GM04503 (cell line): ENCODE measurements at regions not wholly inside any gene's neighbourhood (a gene's known extent, or its start where the extent isn't known, plus 50 kb on each side); places are given as distances from the start of the nearest gene placed in this dataset.
"Not testable (repeated sequence)": the region's sequence is repeated elsewhere in the genome, so short reads cannot be mapped to it uniquely, and the experiment has no call there.

Experiments
- DNase-seq: peaks from one replicate; pipeline ENCODE4 v3.0.0-alpha.2; 2012; ENCODE audit warnings: low read depth

DNA sequence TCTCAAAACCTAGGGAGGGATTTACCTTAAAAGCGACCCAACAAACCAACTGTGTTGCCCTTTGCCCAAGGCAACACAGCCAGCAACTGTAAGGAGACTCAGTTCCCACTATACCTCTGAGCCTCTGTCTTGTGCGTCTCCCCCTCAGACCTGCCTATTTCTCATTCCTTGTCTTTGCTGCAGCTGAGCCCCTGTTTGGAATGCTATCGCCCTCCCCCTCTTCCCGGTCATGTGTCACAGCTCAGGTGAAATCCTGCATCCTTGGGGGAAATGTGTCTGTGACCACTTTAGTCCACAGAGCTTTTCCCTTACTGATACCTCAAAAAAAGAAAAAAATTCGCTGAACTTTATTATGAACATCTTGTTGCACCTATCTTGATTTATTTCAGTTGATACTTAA, 52.0 kb upstream of the LRIG1 start:
- DNase-seq = no peak

DNA sequence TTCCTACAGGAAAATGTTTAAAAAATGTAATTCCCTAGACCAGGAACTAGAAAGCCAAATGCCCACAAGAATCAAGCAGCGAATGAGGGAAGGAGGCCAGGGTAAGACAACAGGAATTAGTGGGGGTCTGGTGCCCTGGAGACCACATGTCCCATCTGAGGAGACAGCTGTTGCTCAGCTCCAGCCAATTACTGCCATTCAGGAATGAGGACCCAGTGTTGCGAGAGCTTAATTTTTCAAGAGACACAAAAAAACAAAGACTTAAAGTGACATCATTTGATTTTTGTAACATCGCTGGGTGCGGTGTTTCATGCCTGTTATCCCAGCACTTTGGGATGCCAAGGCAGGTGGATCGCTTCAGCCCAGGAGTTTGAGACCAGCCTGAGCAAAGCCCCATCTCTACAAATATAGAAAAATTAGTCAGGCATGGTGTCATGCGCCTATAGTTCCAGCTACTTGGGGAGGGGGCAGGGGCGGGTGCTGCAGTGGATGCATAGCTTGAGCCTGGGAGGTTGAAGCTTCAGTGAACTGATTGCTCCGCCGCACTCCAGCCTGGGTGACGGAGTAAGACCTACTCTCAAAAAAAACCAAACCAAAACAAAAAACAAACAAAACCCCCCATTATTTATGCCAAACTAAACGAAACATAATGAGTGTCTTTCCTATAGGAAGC, 52.8 kb upstream of the LRIG1 start:
- no peak for DNase-seq

DNA sequence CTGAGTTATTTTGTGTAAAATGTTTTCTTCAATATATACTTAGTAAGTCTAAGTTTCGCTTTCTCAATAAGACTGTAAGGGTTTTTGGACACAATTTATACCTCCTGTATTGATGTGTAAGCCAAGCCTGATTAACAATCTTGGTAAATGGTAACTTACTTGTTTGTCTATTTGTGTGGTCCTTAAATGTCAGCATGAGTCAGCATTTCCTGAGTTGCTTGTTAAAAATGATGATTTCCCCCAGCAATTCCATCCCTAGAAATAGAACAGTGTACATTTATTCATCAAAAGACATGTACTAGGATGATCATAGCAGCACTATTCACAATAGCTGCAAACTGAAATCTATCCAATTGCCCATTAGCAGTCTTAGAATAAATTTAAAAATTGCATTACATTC, 53.4 kb upstream of the LRIG1 start:
- DNase-seq = no peak

DNA sequence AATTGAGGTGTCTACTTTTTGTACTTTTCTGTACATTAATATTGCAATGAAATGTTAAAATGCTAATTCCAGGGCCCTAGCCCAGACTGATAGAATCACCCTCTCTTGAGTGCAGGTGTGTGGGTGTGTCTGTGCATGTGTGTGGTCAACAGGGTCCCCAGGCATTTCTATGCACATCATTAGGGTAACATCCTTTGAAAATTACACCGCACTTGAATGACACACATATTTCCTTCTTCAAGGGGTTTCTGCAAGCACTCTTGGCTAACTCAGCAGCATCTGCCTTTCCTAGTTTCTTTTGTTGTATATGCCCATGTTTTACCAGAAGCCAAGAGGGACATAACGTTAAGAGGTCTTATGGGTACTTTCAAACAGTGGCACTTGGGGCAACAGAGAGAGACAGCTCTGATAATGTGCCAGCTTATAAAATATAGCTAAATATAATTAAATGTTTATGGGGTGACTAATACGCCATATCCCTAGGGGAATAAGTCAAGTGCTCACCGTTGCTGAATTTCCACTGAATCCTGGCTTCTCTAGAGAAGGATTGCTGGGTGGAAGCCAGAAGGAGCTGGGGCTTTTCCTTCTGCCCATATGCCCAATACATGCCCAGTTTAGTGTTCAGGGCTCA, 54.5 kb upstream of the LRIG1 start:
- no peak for DNase-seq

DNA sequence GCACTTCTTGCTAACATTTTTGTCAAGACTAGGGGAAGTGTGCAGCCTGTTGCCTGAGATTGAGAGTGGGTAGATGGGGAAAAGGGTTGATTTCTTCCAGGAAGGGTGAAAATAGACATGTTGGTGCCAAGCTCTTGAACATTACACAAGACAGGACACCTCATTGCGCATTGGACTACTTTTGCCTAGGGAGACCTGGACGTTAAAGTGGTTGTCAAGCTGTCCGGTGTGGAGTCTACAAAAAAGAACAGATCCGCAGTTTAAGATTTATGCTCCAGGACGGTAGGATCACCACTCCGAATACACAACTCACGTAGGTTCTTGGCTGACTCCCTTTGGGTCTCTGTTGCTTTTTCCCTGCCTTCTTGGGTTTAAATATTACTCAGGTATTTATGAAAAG, 56.3 kb upstream of the LRIG1 start:
- DNase-seq = no peak

DNA sequence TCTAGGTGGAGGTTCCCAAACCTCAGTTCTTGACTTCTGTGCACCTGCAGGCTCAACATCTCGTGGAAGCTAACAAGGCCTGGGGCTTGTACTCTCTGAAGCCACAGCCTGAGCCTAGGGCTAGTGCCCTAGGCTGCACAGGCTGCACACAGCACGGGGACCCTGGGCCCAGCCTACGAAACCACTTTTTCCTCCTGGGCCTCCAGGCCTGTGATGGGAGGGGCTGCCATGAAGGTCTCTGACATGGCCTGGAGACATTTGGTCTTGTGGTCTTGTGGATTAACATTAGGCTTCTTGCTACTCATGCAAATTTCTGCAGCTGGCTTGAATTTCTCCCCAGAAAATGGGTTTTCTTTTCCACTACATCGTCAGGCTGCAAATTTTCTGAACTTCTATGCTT, 59.1 kb upstream of the LRIG1 start:
- DNase-seq = not testable (repeated sequence)

DNA sequence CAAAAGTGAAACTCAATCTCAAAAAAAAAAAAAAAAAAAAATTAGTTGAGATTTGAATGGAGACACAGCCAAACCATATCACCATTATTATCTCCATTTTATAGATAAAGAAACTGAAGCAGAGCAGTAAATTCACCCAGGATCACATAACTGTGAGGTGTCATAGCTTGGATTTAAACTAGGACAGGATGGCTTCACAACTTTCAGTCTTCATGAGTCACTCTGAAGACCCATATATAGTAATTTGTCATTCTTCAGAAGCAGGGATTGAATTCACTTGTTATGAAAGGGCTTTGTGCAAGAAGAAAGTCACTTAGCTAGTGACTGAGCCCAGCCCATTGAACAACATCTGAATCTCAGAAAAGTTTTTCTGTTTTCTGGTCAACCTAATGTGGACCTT, 60.5 kb upstream of the LRIG1 start:
- DNase-seq = no peak

DNA sequence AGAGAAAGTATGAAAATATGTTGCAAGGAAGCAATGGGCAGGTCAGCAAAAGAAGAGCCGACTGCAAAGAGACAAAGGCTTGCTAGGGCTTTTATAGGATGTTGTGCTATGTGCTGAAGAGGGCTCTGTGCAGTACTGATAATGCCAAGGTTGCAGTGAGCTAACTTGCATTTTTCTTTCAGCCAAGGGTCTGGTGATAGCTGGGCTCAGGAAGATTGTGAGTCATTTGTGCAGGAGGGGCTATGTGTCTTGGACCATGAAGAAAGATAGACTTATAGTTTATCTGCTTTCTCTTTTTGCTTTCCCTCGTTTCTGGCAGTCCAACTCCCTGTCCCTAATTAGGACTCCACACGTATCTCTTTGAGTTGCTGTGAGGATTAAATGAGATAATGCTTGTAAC, 64.5 kb upstream of the LRIG1 start:
- no peak for DNase-seq

DNA sequence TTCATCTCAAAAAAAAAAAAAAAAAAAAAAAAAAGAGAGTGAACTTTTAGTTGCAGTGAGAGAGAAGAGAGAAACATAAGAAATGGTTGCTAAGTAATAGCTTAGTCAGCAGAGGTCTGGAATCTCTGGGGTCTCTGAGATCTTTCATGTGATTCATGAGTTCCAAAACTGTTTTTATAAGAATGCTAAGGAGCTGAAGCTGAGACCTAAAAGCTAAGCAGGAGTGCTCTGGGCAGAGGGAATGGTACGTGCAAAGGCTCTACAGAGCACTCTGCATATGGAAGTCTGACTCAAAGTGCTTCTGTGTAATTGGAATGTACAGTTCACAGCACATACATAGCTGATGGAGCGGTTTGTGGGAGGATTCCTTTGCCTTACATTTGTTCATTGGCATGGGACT, 66.3 kb upstream of the LRIG1 start:
- DNase-seq = no peak

DNA sequence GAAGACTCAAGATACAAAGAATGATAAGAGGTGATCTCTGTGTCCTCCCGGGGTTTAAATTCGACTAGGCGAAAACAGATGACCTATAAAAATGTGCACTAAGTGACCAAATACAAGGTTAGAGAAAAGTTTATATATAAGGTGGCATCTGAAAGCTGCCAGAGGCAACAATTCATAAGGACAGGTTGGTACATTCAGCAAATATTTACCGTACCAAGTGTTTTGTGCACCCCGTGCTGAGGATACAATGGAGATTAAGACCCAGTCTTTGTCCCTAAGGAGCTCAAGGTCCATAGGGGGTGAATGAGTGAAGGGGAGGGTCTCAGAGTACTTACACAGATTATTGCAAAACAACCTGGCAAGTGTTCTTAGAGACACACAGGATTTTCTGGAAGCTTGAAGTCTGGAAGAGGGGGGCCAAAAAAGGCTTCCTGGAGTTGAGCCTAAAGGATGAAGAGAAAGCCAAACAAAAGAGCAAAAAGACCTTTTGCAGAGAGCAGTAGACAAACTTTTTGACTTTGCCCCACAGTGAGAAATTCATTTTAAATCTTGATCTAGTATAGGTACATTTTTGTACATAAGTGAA, 71.4 kb upstream of the LRIG1 start:
- no peak for DNase-seq

DNA sequence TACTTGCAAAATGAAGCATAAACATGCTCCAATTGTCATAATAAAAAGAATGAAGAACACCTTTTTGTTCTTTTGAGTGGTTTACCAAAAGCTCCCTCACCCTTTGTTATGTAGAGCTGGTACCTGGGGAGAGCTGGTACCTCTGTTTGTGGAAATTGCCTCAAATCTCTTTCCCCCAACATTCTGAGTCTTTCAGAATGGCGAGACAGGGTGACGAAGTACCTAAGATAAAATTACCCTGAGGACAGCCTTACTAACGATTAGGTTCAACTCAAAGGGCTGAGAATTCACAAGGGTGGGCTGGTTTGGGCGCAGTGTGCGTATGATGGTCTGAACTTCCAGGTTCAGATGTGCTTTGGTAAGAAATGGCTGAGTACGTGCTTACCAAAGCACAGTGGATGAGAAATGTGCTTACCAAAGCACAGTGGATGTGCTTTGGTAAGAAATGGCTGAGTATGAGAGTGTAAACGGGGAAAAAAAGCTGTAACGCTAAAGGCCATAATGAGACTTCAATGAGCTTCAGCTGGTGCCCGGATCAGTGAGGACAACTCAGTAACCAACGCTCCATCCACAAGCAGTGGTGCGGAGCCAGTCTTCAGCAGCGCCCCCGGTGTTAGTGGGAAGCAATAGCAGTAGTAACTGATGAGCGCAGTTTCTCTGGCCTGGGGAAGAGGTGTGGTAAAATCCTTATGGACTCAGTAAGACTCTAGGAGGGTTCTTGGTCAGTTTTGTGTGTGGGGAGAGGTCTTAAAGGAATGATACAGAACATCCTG, 72.3 kb upstream of the LRIG1 start:
- no peak for DNase-seq

DNA sequence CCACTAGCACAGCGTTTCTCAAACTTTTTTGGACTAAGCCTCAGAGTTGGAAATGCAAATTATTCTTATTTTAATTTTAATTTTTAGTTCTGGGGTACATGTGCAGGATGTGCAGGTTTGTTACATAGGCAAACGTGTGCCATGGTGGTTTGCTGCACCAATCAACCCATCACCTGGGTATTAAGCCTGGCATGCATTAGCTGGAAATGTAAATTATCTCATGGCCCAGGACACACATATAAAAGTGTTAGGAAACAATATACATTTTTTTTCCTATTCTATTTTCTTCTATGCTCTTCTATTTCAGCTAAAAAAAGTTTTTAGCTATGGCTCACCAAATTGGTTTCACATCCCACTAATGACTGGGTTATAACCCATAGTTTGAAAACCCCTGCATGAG, 73.3 kb upstream of the LRIG1 start:
- DNase-seq = no peak

DNA sequence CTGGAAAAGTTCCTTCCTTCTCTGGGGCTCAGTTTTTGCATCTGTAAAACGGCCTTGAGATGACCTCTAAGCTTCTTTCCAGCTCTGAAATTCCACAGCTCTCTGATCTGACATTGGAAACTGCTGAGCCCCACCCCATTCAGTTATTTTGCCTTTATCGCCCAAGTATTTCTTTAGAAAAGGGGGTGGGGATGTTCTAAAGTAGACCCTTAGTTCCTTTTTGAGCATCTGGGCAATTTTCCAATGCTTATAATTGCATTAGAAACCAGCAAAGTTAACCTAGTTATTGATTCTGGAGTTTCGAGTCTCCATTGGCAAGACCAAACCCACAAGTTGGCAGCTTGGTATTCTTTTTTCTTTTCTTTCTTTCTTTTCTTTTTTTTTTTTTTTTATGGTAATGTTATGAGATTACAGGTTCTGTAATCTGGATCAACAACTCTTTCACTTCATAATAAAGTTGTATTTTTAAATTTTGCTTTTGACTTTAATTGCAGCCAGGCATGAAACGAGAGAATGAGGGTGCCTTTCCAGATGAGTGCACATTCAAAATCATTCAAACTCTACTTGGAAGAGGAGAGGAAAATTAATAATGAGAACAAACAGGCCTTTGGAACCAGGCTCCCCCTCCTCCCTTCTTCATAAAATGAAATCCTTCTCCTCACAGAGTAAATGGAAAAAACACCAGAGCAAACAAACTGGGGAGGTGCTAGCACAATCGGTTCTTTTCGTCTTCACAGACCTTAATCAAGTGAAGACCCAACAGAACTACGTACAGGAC, 76.8 kb upstream of the LRIG1 start:
- no peak for DNase-seq

DNA sequence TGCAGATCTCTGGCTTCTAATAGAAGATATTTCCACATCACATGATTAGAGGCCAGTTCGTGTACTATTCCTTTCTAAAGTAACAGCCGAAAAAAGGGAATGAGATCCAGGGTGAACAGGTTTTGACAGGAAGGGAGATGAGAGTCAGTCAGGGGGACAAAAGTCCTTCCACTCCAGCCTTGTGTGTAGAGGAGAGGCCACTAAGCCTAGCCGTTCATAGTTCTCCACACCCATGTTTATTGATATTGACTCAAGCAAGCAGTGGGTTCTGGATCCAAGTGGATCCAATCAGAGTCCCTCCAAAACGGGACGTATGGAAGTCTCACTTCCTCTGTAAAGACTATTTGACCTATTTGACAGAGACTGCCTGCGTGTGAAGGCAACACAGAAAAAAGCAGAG, 80.4 kb upstream of the LRIG1 start:
- DNase-seq = no peak

DNA sequence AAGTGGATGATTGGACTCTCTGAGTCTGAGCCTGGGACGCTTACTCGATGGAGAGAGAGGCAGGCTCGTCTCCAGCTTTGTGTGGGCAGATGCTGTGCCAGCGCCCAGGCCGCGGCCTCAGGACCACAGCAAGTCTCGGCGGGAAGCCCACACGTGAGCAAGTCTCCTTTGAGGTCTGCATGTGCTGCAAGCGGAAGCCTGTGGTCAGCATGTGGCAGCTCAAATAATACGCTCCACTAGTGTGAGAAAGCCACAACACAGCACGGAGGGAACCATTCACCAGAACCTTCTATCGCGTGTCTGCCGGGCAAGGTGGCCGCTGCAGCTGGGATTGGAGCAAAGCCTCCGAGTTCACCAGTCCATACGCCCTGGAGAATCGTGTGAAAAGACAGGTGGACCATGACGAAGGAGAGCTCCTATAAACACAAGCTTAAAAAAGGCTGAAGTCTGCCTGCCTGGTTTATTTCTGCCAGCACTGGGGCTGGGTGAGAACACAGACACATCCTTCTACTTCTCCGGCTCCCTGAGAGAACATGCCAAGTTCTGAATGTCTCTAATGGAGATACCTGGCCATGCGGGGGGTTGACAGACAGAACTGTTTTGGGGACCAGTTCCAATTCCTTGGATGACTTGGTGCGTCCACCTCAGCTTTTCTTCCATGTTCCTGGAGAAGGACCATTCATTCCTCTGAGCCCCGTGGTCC, 82.0 kb upstream of the LRIG1 start:
- DNase-seq = no peak

DNA sequence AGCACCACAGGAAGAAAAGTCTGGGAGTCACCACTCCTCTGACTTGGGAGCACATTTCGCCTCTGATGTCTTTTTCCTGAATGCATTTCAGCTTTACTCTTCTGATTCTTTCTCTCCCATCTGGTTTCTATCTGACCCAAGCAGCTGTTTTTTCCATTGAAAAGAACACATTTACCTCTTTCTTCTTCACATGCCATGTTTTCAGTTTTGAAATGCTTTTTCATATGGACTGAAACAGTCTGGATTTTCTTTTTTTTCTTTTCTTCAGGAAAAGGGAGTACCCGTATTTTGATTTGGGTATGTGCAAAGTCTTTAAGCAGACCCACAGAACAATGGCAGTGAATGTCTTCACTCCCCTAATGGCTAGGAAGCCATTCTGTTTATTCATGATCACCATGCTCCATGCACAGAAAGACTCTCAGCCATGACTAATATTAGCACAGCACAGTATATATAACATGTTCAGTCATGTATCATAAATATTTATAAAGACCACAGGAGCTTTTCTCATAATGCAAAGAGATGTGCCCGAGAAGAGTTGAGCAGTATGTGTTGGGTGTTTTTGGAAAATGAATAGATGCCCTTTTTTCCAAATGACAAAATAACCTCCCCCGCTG, 82.7 kb upstream of the LRIG1 start:
- no peak for DNase-seq

DNA sequence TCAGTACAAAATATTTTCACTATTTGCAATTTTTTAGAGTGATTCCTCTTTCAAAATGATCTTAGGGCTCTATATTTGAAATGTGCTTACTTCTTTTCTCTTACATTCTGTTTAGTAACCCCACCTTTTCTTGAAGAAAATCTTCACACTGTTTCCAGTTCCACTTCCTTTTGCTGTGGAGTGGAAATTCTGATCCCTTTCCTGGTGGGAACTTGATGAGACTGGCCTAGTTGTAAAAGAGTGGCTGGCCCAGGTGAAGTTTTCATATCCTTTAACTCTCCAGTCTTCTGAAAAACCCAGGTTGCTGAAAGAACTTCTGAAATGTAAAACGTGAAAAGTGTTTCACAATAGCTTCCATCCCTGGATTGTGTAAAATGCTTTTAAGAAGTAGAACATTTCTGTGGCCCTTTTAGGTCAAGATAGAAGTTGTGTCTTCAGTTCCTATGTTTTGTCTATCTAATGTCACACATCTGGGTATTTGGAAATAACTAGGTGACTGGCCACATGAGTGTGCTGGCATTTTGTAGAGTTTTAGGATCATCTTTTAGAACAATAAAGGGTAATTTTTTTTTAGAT, 84.8 kb upstream of the LRIG1 start:
- no peak for DNase-seq

DNA sequence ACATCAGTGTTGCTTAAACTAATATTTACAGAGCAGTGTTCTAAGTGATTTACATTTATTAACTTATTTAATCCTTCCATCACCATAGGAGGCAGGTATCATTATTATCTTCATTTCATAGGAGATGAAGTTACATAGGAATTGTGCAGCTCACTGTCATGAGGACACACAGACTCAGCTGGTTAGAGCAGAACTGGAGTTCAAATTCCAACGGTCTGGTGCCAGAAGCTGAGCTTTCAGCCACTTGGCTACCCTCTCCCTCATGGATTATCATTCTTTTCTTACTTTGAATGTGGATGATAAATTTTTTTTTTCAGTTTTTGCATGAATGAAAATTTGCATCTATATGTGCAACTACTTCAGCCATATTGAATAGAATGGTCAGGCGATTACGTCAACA, 86.0 kb upstream of the LRIG1 start:
- no peak for DNase-seq

DNA sequence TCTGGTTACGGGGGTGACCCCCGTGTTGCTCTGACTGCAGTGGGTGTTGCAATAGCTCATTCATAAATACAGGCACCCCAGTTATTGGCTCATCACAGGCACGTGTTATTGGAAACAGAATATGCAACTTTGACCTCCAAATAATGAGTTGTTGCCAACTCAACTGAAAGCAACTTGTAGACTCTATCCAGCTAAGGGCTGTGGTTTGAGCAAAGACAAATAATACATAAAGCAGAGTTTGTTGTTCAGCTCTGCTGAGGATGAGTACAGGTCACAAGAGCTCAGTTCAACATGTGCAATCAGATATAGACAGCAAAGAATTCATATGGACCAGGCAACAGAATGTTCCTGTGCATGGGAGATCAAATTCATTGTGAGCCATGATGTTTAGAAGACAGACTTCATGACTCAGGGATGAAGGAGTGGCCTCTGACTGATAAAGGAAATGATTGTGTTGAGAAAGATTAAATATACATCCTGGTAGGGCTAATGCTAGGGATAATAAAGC, 87.6 kb upstream of the LRIG1 start:
- no peak for DNase-seq

DNA sequence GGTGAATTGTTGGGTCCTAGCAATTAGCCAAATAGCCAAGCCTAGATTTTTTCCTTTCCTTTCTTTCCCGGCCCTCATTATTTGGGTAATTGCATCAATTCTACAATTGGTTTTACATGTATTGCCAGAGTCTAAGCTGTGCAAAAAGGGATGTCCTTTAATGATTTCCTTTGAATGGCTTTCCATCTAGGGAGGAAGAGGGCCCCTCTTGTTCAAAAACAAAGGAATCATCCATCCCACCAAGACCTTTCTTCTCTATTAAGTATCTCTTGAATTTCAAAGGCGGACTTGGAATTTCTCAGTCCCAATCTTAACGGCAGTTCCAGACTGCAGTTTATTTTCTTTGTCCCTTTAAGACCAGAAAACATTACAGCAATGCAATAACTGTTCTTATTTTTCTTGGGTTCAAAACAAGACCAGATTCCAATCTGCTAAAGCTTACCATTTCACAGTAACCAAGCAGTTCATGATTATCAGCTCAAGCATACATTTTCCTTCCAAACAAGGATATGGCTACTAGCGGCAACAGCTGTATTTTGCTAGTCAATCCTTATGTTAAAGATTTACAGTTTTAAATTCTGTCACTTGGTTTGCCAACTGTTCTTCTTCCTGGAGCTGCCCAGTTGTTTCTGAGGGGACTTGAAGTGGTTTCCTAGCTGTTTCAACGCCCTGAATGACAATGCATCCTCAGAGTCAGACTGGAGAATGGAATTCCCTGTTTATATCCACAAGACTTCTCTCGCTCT, 91.4 kb upstream of the LRIG1 start:
- no peak for DNase-seq
